Uterus (tissue), 3 donors: ENCODE measurements at regions not wholly inside any gene's neighbourhood (a gene's known extent, or its start where the extent isn't known, plus 50 kb on each side); places are given as distances from the start of the nearest gene placed in this dataset.
"Not testable (repeated sequence)": the region's sequence is repeated elsewhere in the genome, so short reads cannot be mapped to it uniquely, and the experiment has no call there.

Experiments used
- DNase-seq, 2 donors: peaks; one replicate each; pipeline ENCODE4 v3.0.0-alpha.2; 2019 to 2020
- H3K27ac ChIP-seq, 2 donors: fragments of 200-600 bp; sonication (generic); 1 replicate in 1 of 2; 2 replicates in 1 of 2; pipeline ENCODE4 v1.5.1; 2016 to 2018
- H3K27me3 ChIP-seq, 2 donors: fragments of 200-600 bp; sonication (generic); one replicate each; pipeline ENCODE4 v1.5.1; 2018 to 2019; ENCODE audit warnings: control low read depth in 1 of 2
- H3K36me3 ChIP-seq, 2 donors: fragments of 200-600 bp; sonication (generic); one replicate each; pipeline ENCODE4 v1.5.1; 2019; ENCODE audit warnings: control low read depth in 1 of 2
- H3K4me1 ChIP-seq, 2 donors: fragments of 200-600 bp; sonication (generic); one replicate each; pipeline ENCODE4 v1.5.1; 2018 to 2019; ENCODE audit warnings: control low read depth in 1 of 2
- H3K4me3 ChIP-seq, 2 donors: fragments of 200-600 bp; sonication (generic); 1 replicate in 1 of 2; 2 replicates in 1 of 2; pipeline ENCODE4 v1.5.1; 2018 to 2019; ENCODE audit warnings: mild to moderate bottlenecking in 1 of 2
- H3K9me3 ChIP-seq, 2 donors: fragments of 200-600 bp; sonication (generic); one replicate each; pipeline ENCODE4 v1.5.1; 2019; ENCODE audit warnings: control low read depth in 1 of 2
- POLR2A ChIP-seq, 2 donors: fragments of 450-650 bp; IDR thresholded peaks; one replicate each; pipeline ENCODE4 v1.6.1; 2016; ENCODE audit warnings: antibody characterized with exemption in 2 of 2, mild to moderate bottlenecking in 1 of 2, moderate library complexity in 1 of 2
- intact Hi-C: fragments of 100-400 bp; cut with DNase I; formaldehyde crosslinking; loops from one replicate; pipeline ENCODE4 v1.15.1; 2023; ENCODE audit warnings: low total_unique reads
- TF ChIP-seq, protein P1 (sequence below), 4 experiments: fragments of 200-600 bp in 2 of 4; fragments of 450-650 bp in 2 of 4; sonication (generic) in 2 of 4; IDR thresholded peaks; one replicate each; pipeline ENCODE4 v1.5.1; 2016 to 2019; ENCODE audit warnings: antibody characterized with exemption in 4 of 4, mild to moderate bottlenecking in 2 of 4, moderate library complexity in 1 of 4
- donor health status: DM: yes; HTN: yes; CAD: no.

DNA sequence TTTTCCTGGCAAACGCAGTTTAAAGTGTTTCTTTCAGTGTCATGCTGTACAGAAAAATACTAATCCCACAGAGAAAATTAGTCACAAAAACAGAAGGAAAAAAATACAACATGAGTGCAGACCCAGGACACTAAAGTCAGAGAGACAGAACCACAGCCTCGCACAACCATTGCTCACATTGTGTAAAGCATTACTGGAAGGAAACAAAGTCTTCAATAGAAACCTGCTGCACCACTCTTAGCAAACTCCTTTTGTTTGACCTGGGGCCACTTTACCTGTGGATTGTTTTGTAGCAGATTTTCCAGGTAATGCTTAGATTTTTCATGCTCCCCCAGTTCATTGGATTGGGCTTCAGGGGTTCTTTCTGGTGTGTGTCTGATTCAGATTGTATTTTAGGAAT lies 131.8 kb upstream of the TMLHE start:
- H3K4me1 ChIP-seq: no peaks in the 10 kb centered on the region
- no peak overlapping the region for H3K27ac ChIP-seq
- H3K4me3 ChIP-seq: no peak overlapping the region
- DNase-seq: no peak
- intact Hi-C loops: no loop called here
- no peaks in the 10 kb centered on the region for H3K9me3 ChIP-seq
- no peak for TF ChIP-seq POLR2A (IDR thresholded peaks at IDR 0.05)
- TF ChIP-seq, protein P1, sequence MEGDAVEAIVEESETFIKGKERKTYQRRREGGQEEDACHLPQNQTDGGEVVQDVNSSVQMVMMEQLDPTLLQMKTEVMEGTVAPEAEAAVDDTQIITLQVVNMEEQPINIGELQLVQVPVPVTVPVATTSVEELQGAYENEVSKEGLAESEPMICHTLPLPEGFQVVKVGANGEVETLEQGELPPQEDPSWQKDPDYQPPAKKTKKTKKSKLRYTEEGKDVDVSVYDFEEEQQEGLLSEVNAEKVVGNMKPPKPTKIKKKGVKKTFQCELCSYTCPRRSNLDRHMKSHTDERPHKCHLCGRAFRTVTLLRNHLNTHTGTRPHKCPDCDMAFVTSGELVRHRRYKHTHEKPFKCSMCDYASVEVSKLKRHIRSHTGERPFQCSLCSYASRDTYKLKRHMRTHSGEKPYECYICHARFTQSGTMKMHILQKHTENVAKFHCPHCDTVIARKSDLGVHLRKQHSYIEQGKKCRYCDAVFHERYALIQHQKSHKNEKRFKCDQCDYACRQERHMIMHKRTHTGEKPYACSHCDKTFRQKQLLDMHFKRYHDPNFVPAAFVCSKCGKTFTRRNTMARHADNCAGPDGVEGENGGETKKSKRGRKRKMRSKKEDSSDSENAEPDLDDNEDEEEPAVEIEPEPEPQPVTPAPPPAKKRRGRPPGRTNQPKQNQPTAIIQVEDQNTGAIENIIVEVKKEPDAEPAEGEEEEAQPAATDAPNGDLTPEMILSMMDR (IDR thresholded peaks at IDR 0.05): no peak
- H3K36me3 ChIP-seq: no peaks in the 10 kb centered on the region
- no peaks in the 10 kb centered on the region for H3K27me3 ChIP-seq

DNA sequence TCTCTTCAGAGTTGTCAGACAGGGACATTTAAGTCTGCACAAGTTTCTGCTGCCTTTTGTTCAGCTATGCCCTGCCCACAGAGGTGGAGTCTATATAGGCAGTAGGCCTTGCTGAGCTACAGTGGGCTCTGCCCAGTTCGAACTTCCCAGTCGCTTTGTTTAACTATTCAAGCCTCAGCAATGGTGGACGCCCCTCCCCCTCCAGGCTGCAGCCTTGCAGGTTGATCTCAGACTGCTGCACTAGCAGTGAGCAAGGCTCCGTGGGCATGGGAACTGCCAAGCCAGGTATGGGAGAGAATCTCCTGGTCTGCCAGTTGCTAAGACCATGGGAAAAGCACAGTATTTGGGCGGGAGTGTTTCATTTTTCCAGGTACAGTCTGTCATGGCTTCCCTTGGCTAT lies 115.6 kb upstream of the TMLHE start:
- intact Hi-C loops, H3K4me1 ChIP-seq, H3K27me3 ChIP-seq: not testable (repeated sequence)

DNA sequence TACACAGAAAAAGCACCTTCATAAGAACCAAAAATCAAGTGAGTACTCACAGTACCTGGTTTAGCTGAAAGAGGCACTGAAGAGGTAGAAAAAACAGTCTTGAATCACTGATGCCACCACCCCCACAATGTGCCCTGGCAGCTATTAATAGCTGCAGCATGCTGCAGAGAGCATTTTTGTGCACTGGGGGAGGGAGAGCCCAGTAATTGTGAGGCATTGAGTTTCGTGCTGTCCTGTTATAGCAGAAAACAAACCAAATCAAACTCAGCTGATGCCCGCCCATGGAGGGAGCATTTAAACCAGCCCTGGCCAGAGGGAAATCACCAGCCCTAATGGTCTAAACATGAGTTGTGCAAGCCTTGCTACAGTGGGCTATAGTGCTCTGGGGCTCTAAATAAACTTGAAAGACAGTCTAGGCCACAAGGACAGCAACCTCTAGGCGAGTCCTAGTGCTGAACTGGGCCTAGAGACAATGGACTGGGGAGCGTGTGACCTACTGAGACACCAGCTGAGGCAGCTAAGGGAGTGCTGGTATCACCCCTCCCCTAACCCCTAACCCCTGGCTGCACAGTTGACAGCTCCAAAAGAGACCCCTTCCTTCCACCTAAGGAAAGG lies 106.3 kb upstream of the TMLHE start:
- intact Hi-C loops: no loop called here
- Histone ChIP-seq H3K4me3 (no peak overlapping the region), H3K36me3 (no peaks in the 10 kb centered on the region), H3K4me1 (no peaks in the 10 kb centered on the region), H3K27ac (no peak overlapping the region), H3K9me3 (no peaks in the 10 kb centered on the region), H3K27me3 (no peaks in the 10 kb centered on the region)
- no peak for TF ChIP-seq POLR2A (IDR thresholded peaks at IDR 0.05)
- TF ChIP-seq, protein P1 (IDR thresholded peaks at IDR 0.05): no peak
- no peak for DNase-seq

More for the DNA sequence above, 115.6 kb upstream of the TMLHE start:
- not testable (repeated sequence) for DNase-seq, H3K36me3 ChIP-seq, H3K4me3 ChIP-seq, H3K9me3 ChIP-seq, H3K27ac ChIP-seq

DNA sequence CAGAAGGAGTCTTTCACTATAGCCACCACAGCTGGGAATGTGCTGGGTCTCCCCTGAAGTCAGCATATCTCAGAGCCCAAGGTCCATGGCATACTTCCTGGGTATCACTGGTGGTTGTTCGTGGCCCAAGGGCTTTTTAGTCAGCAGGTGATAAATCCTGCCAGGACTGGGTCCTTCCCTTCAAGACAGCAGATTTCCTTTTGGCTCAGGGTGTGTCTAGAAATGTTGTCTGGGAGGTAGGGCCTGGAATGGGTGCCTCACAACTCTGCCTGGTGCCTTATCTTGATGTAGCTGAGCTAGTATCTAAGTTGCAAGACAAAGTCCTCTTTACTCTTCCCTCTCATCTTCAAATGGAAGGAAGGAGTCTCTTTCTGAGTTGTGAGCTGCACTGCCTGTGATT lies 102.4 kb upstream of the TMLHE start:
- no peaks in the 10 kb centered on the region for H3K36me3 ChIP-seq
- TF ChIP-seq, protein P1 (IDR thresholded peaks at IDR 0.05): no peak
- no peak for TF ChIP-seq POLR2A (IDR thresholded peaks at IDR 0.05)
- peaks cover 0 to 2% of the 10 kb centered on the region in 2 donors for H3K9me3 ChIP-seq
- H3K27ac ChIP-seq: no peak overlapping the region
- intact Hi-C loops: no loop called here
- H3K4me1 ChIP-seq: no peaks in the 10 kb centered on the region
- no peak for DNase-seq
- H3K27me3 ChIP-seq: no peaks in the 10 kb centered on the region
- H3K4me3 ChIP-seq: no peak overlapping the region

DNA sequence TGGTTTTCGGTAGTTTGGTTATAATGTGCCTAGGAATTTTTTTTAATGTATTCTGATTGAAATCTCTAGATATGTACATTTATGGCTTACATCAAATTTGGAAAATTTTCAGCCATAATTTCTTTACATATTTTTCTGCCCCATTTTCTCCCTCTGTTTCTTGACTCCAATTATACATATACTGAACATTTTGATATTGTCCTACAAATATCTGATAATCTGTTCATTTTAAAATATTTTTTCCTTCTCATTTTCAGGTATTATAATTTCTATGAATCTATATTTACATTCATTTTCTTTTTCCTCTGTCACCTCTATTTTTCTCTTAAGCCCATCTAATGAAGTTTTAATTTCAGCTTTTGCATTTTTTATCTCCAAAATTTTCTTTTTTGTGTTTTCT lies 82.7 kb upstream of the TMLHE start:
- no peaks in the 10 kb centered on the region for H3K27me3 ChIP-seq
- DNase-seq: no peak
- no peaks in the 10 kb centered on the region for H3K36me3 ChIP-seq
- H3K4me1 ChIP-seq: no peaks in the 10 kb centered on the region
- TF ChIP-seq, protein P1 (IDR thresholded peaks at IDR 0.05): no peak
- TF ChIP-seq POLR2A (IDR thresholded peaks at IDR 0.05): no peak
- H3K9me3 ChIP-seq: no peaks in the 10 kb centered on the region
- intact Hi-C loops: no loop called here
- H3K27ac ChIP-seq: no peak overlapping the region
- H3K4me3 ChIP-seq: no peak overlapping the region

DNA sequence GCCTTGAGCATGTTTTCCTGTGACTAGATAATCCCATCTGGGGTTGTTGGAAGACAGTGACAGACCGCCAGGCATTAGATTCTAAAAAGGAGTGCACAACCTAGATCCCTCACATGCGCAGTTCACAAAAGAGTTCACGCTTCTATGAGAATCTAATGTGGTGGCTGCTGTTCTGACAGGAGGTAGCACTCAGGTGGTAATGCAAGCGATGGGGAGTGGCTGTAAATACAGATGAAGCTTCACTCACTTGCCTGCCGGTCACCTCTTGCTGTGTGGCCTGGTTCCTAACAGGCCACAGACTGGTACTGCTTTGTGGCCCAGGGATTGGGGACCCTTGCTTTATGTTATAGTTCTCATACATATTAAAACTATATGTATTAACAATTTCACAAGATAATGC lies 81.9 kb upstream of the TMLHE start:
- no peaks in the 10 kb centered on the region for H3K4me1 ChIP-seq
- intact Hi-C loops: no loop called here
- TF ChIP-seq POLR2A (IDR thresholded peaks at IDR 0.05): no peak
- TF ChIP-seq, protein P1 (IDR thresholded peaks at IDR 0.05): no peak
- H3K36me3 ChIP-seq: no peaks in the 10 kb centered on the region
- no peak overlapping the region for H3K4me3 ChIP-seq
- no peak overlapping the region for H3K27ac ChIP-seq
- H3K9me3 ChIP-seq: no peaks in the 10 kb centered on the region
- no peak for DNase-seq
- H3K27me3 ChIP-seq: no peaks in the 10 kb centered on the region
